Muscle of back (tissue), 3 donors: ENCODE measurements at regions not wholly inside any gene's neighbourhood (a gene's known extent, or its start where the extent isn't known, plus 50 kb on each side); places are given as distances from the start of the nearest gene placed in this dataset.

Experiments
- DNase-seq, 3 donors: peaks; one replicate each; pipeline versions ENCODE4 v3.0.0 to v3.0.0-alpha.2; 2013

- DNase-seq = no peak
Measured at GRCh38 chr3:82287562-82287961, 526.1 kb upstream of the GBE1 start.

DNA sequence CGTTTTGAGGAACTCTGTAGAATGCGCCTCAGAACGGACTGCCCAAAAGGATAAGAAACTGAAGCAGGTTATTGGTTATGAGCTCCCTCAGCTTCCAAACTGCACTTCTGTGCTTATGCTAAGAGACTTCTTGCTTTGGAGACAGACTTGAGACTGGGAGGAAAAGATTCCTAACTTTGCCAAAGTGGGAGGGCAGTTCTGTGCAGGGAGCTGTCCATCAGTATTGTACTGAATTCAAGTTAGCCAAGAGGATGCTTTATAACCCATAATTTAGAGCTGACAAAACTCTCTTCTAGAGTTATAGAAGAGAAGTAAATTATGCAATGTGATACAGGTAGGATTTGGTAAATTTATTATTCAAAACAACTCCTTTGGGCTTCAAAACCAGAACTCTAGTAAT is 519.8 kb upstream of the GBE1 start:
- peak in 2 of 3 donors; percentile 36 to 62 for DNase-seq

DNA sequence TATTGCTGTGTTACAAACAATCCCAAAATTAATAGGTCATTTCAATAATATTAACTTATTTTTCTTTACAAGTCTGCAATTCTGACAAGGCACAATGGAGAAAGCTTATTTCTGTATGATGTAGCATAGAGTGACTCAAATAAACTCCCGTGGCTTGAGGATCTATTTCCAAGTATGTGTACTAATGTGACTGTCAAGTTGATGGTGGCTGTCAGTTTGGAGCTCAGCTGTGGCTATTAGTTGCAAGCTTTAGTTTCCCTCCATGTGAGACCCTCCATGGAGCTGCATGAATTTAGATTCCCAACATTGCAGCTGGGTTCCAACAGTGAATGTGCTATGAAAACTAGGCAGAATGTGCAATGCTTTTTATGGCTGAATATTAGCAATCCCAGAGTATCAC is 515.5 kb upstream of the GBE1 start:
- no peak for DNase-seq

DNA sequence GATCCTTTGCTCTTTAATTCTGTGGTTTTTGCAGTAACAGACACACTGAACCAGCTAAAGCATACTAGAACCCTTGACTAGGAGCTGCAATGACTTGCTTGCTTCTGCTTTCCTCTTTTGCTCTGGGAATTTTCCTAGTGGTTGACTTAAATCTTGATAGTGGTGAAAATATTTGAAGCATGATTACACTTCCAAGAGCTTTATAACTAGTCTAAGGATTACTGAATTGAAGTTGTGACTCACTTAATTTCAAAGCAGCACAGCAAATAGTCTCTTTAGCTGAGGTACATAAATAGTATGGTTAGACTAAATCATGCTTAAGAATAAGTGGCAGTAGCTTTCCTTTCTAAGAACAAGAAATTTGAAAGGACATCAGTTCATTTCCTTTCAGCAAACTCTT is 513.5 kb upstream of the GBE1 start:
- DNase-seq = no peak

GRCh38 chr3:82265747-82266146 is 504.3 kb upstream of the GBE1 start:
- DNase-seq = no peak

DNA sequence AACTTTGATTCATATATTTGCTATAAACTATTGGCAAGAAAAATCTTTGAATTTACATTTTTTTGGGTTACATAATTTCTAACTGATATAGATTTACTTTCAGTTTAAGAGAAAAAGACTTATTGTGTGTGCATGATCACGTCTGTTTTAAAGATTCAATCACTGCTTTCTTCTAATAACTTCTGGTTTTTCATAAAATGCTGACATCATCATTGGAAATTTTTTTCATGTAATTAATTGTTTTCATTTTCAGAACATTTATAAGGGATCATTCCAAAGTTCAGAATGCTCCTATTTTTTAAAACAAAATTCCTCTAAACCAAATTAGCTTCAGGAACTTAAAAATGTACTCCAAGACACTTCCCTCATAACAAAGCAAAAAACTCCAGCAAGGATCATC is 500.7 kb upstream of the GBE1 start:
- no peak for DNase-seq

- DNase-seq = no peak
Measured at GRCh38 chr3:82261637-82262036, 500.2 kb upstream of the GBE1 start.

GRCh38 chr3:82261013-82261412 is 499.6 kb upstream of the GBE1 start:
- DNase-seq = no peak

- DNase-seq = no peak
Measured at GRCh38 chr3:82259994-82260393, 498.5 kb upstream of the GBE1 start.

- no peak for DNase-seq
Measured at GRCh38 chr3:82240322-82240721, 478.9 kb upstream of the GBE1 start.

DNA sequence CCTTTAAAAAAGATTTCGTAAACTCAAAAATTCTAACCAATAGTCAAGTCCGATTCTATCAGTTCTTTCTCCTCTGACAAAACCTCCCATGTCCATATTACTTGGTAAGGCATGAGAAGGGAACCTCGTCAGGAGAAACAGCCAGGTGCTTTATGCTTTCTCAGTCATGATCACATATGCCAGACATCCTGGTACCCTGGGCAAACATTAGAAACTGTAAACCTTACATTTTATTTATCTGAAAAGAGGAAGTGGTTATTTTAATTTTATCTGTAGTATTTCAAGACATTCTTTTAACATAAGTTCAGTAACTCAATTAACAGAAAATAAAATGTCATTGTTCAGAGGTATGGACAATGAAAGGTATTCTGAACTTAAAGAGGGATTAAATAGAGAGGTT is 474.8 kb upstream of the GBE1 start:
- DNase-seq = no peak

GRCh38 chr3:82229397-82229796 is 468.0 kb upstream of the GBE1 start:
- no peak for DNase-seq

DNA sequence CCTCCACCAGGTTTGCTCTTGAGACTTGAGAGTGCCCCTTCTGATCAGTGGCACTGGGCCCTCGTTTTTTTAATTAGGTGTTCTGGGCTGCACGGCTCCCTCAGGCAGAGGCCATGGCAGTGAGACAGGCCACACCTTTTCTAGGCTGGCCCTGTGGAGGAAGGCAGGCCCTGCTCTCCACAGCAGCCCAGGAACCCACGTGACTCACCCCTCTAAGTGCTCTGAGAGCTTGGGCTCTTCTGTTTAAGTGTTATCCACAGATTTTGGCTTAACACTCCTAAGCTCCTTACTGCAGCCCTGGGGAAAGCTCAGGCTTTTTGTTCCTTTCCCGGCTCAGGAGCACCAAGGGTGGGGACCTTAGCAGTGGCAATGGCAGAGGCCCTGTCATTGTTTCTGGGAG is 463.2 kb upstream of the GBE1 start:
- DNase-seq = no peak

DNA sequence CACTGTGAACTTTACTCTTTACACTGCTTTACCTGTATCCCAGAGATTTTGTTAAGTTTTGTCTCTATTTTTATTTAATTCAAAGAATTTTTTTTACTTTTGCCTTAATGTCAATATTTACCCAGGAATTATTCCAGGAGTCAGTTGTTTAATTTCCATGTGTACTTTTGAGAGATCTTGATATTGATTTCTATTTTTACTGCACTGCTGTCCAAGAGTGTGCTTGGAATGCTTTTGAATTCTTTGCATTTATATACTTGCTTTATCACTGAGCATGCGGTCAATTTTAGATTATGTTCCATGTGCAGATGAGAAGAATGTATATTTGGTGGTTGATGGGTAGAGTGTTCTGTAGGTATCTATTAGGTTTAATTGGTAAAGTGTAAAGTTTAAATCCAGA is 461.0 kb upstream of the GBE1 start:
- DNase-seq = no peak

GRCh38 chr3:82217571-82217970 is 456.1 kb upstream of the GBE1 start:
- no peak for DNase-seq

- DNase-seq = no peak
Measured at GRCh38 chr3:82208002-82208710, 446.7 kb upstream of the GBE1 start.

- DNase-seq = peak in 2 of 3 donors; percentile 1 to 5
Measured at GRCh38 chr3:82202269-82202668, 440.8 kb upstream of the GBE1 start.

DNA sequence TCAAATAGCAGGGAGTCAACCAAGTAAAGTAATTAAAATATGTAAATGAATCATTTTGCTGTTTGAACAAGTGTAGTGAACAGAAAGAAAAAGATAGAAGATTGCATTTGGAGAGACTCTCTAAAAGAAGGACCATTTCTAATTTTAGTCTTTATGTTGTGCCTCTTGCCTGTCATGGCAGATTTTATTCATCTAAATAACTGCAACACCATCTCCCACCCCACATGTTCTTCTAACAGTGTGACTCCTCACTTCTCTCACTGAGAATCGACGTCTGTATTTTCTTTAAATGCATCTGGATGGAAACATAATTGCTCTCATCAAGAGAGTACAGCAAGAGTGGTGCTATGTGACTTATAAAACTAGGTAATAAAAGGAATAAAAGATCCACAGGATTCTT is 439.9 kb upstream of the GBE1 start:
- DNase-seq = no peak

DNA sequence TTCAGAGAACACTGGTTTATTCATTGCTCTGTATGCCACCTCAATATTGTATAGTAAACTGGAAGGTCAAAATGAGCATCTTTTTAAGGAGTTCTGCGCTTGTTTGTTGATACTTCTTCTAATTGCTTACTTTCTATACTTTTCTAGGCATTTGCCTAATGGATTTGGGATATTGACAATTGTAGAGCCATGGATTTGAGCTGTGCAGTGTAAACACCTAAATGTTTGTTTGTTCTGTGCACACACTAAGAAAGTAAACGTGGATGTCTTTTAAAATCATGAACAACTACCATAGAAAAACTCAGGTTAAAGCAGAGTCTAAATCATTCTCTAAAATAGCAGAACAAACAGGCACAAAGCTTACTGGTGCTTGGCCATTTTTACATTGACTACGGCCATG is 436.6 kb upstream of the GBE1 start:
- DNase-seq = no peak

- DNase-seq = no peak
Measured at GRCh38 chr3:82196645-82197044, 435.2 kb upstream of the GBE1 start.

DNA sequence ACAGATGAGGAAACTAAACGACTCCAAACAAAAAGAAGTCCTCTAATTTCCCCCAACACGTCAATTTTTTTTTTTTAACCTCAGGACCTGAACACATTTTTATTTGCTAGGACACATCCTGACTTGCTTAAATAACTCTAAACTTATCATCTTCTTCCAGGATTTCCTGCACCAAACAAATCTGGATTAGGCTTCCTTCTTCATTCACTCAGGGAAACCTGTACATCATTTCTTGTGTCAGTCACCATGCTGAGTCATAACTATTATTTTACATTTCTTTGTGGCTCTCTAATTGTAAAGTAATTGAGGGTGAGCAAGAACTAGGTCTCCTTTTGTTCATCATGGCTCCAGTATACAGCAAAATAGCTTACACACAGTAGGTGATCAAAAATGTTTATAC is 433.4 kb upstream of the GBE1 start:
- no peak for DNase-seq

- peak in 1 of 3 donors; percentile 5 for DNase-seq
Measured at GRCh38 chr3:82186017-82186416, 424.6 kb upstream of the GBE1 start.

DNA sequence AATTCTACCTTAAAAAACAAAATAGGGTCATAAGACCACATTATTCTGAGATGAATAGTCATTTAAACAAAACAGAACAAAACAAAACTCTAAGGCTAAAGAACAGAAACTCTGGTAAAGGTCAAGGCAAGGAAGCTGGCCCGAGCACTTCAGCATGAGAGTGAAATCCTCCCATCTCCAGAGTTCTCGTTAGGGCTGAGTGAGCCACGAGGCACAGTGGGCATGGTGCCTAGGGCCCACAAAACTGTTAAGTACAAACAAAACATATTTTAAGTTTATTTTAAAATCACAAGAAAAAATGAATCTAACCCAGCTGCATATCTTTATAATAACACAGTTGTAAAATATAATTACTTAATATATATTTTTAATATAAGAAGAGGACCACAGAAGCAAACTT is 417.8 kb upstream of the GBE1 start:
- no peak for DNase-seq

- no peak for DNase-seq
Measured at GRCh38 chr3:82178291-82178690, 416.8 kb upstream of the GBE1 start.

DNA sequence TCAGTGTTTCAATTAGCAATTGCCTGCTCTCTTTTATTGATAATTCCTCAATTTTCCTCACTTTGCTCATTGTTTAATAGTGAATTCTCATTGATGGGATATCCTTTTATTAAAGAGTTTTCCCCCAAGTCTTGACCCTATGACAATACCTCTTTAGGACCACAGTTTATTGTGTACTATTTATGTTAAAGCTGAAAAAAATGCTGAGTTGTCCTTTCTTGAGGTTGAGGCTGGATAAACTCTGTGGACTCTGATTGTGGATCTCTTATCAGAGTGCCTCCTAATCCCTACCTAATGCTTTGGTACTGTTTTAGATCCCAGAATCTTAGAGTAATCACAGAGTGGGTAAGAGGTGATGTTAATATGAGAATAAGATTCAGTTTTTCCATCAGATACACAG is 416.3 kb upstream of the GBE1 start:
- no peak for DNase-seq
